BE2C (cell line): ENCODE measurements at regions not wholly inside any gene's neighbourhood (a gene's known extent, or its start where the extent isn't known, plus 50 kb on each side); places are given as distances from the start of the nearest gene placed in this dataset.

Source experiments
- DNase-seq: peaks from one replicate; pipeline ENCODE4 v3.0.0-alpha.2; 2020
- H3K27me3 ChIP-seq: fragments of 250-450 bp; sonication (Bioruptor Pico); 2 replicates; pipeline ENCODE4 v1.5.1; 2020; ENCODE audit warnings: mild to moderate bottlenecking
- H3K36me3 ChIP-seq: fragments of 250-450 bp; sonication (Bioruptor Pico); 2 replicates; pipeline ENCODE4 v1.5.1; 2020; ENCODE audit warnings: mild to moderate bottlenecking
- H3K4me1 ChIP-seq: fragments of 250-450 bp; sonication (Bioruptor Pico); 2 replicates; pipeline ENCODE4 v1.5.1; 2020
- H3K4me3 ChIP-seq: 2 replicates; pipeline ENCODE4 v1.5.1; 2011; ENCODE audit warnings: low read depth, low read length
- H3K9me3 ChIP-seq: fragments of 250-450 bp; sonication (Bioruptor Pico); 2 replicates; pipeline ENCODE4 v1.5.1; 2020
- TF ChIP-seq, protein P1 (sequence below): IDR thresholded peaks from 2 replicates; pipeline ENCODE4 v1.5.1; 2012; ENCODE audit warnings: mild to moderate bottlenecking, low read depth, low read length

DNA sequence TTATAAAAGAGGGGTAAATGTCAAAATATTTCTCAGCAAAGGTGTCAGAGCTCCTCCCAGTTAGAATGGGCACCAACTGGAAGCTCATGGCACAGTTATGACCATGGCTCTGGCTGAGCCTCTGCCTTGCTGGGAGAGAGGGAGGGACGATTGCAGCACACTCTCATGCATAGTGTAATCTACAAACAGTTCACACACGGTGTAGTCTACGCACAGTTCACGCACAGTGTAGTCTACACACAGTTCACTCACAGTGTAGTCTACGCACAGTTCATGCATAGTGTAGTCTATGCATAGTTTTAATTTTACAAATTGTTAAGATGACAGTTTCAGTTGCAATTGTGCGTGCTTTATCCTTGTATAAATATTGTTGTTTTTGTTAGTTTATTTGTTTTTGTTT is 1474.6 kb upstream of the TMEM132C start:
- H3K27me3 ChIP-seq, result no peaks in the 10 kb centered on the region
- DNase-seq, result no peak
- no peak overlapping the region for H3K4me3 ChIP-seq
- H3K9me3 ChIP-seq, result no peaks in the 10 kb centered on the region
- no peaks in the 10 kb centered on the region for H3K4me1 ChIP-seq
- TF ChIP-seq, protein P1, sequence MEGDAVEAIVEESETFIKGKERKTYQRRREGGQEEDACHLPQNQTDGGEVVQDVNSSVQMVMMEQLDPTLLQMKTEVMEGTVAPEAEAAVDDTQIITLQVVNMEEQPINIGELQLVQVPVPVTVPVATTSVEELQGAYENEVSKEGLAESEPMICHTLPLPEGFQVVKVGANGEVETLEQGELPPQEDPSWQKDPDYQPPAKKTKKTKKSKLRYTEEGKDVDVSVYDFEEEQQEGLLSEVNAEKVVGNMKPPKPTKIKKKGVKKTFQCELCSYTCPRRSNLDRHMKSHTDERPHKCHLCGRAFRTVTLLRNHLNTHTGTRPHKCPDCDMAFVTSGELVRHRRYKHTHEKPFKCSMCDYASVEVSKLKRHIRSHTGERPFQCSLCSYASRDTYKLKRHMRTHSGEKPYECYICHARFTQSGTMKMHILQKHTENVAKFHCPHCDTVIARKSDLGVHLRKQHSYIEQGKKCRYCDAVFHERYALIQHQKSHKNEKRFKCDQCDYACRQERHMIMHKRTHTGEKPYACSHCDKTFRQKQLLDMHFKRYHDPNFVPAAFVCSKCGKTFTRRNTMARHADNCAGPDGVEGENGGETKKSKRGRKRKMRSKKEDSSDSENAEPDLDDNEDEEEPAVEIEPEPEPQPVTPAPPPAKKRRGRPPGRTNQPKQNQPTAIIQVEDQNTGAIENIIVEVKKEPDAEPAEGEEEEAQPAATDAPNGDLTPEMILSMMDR, result no peak
- no peaks in the 10 kb centered on the region for H3K36me3 ChIP-seq

DNA sequence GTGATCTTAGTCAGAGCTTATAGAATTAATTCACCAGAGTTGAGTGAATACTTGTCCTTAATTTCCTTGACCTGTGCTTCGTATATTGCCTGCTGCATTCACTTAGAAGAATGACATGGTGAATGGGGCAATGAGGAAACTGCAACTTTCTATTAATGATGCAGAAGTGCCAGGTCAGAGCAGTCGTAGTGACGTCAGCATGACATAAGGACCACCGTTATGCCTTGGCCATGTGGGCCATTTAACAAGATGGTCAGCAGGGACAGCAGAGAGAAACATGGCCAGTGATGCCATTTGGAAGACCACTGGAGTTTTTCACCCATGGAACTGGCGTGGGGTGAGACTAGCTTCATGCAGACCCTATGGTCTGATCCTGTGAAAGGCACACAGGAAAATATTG is 1469.4 kb upstream of the TMEM132C start:
- DNase-seq, result no peak
- H3K27me3 ChIP-seq, result no peaks in the 10 kb centered on the region
- TF ChIP-seq, protein P1, result no peak
- no peaks in the 10 kb centered on the region for H3K36me3 ChIP-seq
- no peak overlapping the region for H3K4me3 ChIP-seq
- no peaks in the 10 kb centered on the region for H3K4me1 ChIP-seq
- H3K9me3 ChIP-seq, result no peaks in the 10 kb centered on the region; the same call in 1 of the 2 replicates

DNA sequence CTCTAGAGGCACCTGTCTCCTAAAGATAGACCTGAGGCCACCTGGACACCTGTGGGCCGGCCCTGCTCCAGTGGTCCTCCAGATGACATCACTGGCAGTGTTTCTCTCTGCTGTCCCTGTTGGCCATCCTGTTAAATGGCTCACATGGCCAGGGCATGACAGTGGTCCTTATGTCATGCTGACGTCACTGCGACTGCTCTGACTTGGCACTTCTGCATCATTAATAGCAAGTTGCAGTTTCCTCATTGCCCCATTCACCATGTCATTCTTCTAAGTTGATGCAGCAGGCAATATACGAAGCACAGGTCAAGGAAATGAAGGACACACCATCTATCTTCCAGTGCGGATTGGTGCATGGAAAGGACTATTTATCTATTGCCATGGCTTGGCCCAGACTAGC is 1468.5 kb upstream of the TMEM132C start:
- H3K36me3 ChIP-seq, result no peaks in the 10 kb centered on the region
- no peak for DNase-seq
- H3K4me3 ChIP-seq, result no peak overlapping the region
- H3K4me1 ChIP-seq, result no peaks in the 10 kb centered on the region
- H3K9me3 ChIP-seq, result peaks cover 3% of the 10 kb centered on the region
- TF ChIP-seq, protein P1, result no peak
- no peaks in the 10 kb centered on the region for H3K27me3 ChIP-seq

DNA sequence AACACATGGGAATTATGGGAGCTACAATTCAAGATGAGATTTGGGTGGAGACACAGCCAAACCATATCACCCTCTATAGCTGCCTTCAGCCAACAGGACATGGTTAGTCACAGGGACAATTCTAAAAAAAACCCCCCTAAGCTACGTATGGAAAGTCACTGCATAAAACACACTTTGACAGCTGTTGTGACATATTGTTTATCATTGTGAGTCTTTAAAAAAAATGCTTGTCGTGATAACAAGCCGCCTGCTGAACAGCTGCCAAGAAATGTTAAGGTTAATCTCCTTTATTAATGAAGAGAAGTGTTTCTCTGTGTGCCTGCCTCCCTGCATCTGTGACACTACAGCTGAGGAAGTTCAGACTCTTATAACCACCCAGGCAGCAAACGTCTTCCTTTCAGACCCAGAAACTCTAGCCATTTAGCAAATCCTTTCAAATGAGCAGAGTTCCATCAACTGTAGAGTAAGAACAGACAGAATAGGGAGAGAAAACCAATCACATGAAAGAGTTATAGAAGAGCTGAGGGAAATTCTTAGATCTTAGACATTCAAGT is 1459.6 kb upstream of the TMEM132C start:
- Histone ChIP-seq H3K4me3 (no peak overlapping the region), H3K4me1 (no peaks in the 10 kb centered on the region), H3K36me3 (no peaks in the 10 kb centered on the region), H3K27me3 (no peaks in the 10 kb centered on the region), H3K9me3 (peaks cover 3% of the 10 kb centered on the region)
- TF ChIP-seq, protein P1, result no peak
- no peak for DNase-seq

DNA sequence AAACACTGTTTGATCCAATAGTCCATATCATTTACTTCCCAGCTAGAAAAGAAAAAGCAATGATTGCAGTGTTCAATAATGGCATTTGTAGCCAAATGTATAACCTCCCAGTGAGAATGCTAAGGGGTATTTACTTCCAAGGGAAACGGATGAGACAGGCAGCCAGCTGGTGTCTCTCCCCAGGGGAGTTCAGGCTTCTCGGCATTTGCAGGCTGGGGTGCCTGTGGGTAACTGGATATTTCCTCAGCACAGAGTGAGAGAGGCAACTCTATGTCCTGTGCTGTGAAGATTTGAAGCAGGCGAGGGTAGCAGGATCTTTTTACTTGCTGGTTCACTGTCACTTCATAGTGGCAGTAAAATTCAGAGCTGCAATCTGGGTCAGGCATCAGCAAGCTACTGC is 1455.6 kb upstream of the TMEM132C start:
- Histone ChIP-seq H3K9me3 (no peaks in the 10 kb centered on the region; the same call in 1 of the 2 replicates), H3K4me1 (no peaks in the 10 kb centered on the region), H3K27me3 (no peaks in the 10 kb centered on the region), H3K4me3 (no peak overlapping the region), H3K36me3 (no peaks in the 10 kb centered on the region)
- TF ChIP-seq, protein P1, result no peak
- no peak for DNase-seq

DNA sequence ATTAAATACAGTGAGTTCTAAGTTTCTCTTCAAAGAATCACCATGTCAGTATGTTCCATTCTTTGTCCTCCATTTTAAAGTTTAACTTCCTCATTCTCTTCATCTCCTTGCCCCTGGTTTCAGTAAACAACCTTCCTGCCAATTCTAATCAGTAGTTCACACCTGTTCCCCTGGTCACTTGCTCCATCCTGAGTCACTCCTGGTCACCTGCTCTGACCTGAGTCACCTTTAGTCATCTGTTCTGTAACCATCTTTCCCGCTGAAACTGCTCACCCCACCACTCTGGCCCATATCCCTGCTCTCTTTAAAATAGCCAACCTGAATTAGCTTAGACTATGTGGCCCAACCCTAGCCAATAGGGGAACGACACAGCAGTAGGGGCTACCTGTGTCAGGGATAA is 1447.4 kb upstream of the TMEM132C start:
- TF ChIP-seq, protein P1, result no peak
- Histone ChIP-seq H3K9me3 (no peaks in the 10 kb centered on the region), H3K27me3 (no peaks in the 10 kb centered on the region), H3K36me3 (no peaks in the 10 kb centered on the region), H3K4me3 (no peak overlapping the region), H3K4me1 (no peaks in the 10 kb centered on the region)
- no peak for DNase-seq
